HG03575 (cell line): ENCODE measurements at regions not wholly inside any gene's neighbourhood (a gene's known extent, or its start where the extent isn't known, plus 50 kb on each side); places are given as distances from the start of the nearest gene placed in this dataset.
"Not testable (repeated sequence)": the region's sequence is repeated elsewhere in the genome, so short reads cannot be mapped to it uniquely, and the experiment has no call there.

ENCODE experiments used
- ATAC-seq: cut with Tn5 transposase; IDR thresholded peaks from one replicate; pipeline ENCODE4 v1.9.1; 2021; ENCODE audit not compliant: unreplicated experiment, insufficient number of reproducible peaks, low FRiP score; ENCODE audit errors: extremely low read depth

DNA sequence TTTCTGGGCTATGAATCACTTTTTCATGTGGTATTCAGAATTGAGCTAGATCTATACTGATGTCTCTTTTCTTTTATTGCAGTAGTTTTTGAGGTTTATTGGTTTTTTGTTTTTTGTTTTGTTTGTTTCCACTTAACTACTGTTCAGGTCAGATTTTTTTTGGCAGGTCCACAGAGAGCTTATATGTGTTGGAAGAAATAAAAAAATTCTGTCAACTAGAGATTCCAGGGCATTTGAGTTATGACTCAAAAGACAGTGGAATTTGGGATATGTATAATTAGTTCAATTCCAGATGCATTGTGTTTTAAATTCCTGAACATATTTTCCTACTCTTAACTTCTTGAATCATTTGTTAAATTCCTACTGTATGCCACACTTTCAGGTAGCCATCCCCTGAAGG is 727.2 kb downstream of the SI start:
- no peak for ATAC-seq

- ATAC-seq = not testable (repeated sequence)
Measured at GRCh38 chr3:164342206-164342605, 736.1 kb downstream of the SI start.

- no peak for ATAC-seq
Measured at GRCh38 chr3:164341086-164341485, 737.2 kb downstream of the SI start.

DNA sequence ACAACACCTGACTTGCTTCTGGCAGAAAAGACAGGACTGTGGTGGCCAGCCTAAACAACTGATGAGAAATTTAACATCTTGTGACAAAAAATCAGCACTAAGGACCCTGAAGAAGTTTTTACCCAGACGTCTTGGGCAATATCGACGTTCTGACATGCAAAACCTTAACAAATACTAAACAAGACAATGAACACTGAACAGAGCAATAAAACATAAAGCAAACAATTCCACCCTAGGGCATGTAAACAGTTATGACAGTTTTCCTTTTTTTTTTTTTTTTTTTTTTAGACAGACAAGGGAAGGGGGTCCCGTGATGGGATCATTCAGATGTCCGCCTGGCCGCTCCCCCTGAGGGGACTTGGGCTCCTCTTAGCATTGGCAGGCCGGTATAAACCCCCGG is 738.0 kb downstream of the SI start:
- ATAC-seq = no peak

- ATAC-seq = no peak
Measured at GRCh38 chr3:164332831-164333802, 745.2 kb downstream of the SI start.

GRCh38 chr3:164326714-164327113 is 751.6 kb downstream of the SI start:
- no peak for ATAC-seq

DNA sequence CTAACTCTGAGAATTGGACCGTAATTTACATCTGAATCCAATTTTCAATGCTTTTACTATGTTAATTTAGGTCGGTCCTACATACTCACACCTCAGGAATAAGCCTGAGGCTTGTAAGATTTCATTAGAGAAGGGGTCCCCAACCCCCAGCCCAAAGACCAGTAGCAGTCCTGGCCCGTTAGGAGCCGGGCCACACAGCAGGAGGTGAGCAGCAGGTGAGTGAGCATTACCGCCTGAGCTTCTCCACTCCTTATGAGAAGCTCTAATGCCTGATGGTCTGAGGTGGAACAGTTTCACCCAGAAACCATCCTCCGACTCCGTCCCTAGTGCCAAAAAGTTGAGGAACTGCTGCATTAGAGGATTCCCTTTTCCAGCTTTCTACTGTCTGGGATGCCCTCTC is 757.3 kb downstream of the SI start:
- ATAC-seq = no peak

- no peak for ATAC-seq
Measured at GRCh38 chr3:164306042-164306441, 772.3 kb downstream of the SI start.

GRCh38 chr3:164303894-164304293 is 774.4 kb downstream of the SI start:
- ATAC-seq = no peak

DNA sequence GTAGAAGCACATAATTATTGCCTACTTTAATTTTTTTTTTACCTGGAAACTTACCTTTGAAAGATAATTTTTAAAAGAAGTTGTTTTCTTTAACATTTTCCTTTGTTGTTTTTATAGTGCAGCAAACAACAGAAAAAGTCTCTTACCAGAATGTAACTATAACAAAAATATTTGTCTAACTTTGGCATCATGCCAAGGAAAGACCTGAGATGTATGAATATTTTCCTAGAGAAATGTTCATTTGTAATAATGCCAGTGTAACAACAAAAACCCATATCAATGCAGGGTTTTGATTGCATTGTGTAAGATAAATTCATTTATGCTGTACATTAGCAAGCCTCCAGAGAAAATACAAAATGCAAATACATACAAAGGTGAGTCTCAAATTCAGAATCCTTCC is 775.7 kb downstream of the SI start:
- ATAC-seq = no peak

DNA sequence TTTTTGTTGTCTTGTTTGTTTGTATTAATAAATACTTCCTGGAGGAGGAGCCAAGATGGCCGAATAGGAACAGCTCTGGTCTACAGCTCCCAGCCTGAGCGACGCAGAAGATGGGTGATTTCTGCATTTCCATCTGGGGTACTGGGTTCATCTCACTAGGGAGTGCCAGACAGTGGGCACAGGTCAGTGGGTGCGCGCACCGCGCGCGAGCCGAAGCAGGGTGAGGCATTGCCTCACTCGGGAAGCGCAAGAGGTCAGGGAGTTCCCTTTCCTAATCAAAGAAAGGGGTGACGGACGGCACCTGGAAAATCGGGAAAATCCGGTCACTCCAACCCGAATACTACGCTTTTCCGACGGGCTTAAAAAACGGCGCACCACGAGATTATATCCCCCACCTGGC is 786.8 kb downstream of the SI start:
- ATAC-seq = not testable (repeated sequence)

DNA sequence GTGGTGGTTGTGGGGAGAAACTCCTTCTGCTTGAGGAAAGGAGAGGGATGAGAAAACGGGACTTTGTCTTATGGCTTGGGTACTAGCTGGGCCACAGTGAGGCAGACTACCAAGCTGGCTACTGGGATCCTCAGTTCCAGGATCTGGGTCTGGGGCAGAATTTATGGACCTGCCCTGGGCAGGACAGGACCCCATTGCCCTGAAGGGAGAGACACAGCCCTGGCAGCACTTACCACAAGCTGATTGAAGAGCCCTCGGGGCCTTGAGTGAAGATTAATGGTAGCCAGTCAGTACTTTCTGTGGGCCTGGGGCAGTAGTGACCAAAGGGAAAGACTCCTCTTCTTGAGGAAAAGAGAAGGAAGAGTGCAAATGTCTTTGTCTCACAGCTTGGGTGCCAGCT is 799.7 kb downstream of the SI start:
- ATAC-seq = no peak

DNA sequence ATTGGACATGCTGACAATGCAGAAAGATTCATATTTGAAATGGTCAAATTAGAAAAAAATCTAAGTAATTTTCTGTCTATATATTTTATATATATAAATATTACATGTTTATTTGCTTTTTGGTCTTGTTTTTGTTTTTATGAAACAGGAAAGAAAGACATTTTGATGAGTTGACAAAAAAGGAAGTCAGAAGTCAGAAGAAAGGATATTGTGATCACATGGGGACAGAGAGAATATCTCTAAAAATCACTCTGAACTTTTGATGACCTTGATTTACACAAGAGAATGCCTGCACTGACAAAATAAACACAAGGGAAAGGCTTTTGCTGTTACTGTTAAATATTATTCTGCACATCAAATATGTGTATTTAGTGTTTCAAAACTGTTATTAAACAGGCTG is 811.2 kb downstream of the SI start:
- no peak for ATAC-seq

DNA sequence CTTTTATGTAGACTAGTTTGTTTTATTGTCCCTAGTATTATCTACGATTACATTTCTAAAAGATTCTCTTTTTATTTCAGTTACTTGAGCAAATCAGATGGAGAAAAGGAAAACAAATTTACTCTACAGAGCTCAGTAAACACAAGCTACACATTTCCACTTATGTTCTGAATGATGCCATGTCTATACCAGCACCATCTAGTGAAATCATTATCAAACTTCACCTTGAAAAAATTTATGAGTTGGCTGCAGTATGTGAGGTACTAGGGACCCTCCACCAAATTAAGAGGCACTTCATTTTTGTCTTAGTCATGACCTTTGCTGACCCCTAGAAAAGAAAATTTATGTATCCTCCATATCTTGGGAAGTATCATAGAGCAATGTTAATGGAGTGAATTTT is 827.4 kb downstream of the SI start:
- no peak for ATAC-seq

DNA sequence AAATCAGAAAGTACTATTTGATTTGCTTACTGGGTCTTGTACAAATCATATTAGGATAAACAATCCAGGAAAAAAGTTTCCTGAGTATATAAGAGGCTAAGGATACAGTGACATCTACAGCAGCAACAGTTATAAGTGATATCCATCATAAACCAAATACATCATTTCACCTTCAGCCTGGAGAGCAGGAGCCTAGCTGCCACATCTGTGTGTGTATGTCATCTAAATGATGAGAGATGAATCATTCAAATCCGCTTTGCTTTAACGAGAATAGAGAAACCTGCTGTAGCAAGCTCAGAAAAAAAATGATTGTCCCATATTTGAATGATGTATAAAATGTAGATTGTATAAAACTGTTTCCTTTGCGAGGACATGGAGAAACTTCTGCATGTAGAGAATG is 841.4 kb downstream of the SI start:
- no peak for ATAC-seq

DNA sequence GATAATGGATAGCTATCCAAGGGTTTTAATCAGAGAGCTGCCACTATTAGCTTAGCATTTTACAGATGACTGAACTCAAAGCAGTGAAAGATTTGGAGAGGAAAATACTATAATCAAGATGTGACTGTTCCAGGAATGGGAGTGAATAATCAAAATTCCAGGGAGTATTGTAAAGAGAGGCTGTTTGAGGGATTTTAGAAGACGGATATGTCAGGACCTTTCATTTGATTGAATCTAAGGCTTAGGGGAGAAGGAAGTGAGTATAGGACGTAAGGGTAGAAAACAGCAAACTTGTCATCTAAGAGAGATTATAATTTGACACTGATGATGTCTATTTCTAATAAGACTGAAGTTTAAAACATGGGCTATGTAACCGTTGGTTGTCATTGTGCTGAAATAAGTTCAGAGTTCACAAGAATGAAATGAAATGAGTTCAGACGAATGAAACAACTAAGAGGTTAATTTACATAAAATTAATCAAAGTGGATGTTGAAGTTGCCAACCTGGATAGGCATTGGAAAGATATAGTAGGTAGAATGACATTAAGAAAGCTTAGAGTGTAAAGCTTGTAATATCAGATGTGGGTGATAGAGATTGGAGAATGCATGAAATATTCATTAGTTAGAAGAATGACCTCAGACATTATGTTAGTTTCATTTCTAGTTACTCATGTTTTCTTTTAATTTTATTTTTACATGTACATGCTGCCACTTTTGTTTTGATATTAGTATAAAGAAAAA is 842.8 kb downstream of the SI start:
- ATAC-seq = no peak

DNA sequence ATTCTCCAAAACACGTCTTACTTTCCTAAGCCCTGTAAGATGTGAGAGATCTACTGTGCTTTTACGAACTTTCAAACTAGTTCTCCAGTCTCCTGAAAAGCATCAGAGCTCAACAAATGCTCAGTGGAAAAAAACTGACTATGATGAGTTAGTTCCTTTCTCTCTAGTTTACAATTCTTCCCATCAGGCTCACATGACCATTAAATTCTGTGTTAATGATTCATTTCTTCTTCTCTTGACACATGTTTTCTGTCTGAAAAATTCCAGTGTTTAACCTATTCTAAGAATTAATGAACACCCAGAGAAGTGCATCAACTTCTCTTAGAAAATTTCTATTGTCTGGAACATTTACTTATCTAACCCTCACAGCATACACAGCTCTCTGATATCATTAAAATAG is 844.3 kb downstream of the SI start:
- no peak for ATAC-seq

GRCh38 chr3:164231718-164232117 is 846.6 kb downstream of the SI start:
- ATAC-seq = no peak

DNA sequence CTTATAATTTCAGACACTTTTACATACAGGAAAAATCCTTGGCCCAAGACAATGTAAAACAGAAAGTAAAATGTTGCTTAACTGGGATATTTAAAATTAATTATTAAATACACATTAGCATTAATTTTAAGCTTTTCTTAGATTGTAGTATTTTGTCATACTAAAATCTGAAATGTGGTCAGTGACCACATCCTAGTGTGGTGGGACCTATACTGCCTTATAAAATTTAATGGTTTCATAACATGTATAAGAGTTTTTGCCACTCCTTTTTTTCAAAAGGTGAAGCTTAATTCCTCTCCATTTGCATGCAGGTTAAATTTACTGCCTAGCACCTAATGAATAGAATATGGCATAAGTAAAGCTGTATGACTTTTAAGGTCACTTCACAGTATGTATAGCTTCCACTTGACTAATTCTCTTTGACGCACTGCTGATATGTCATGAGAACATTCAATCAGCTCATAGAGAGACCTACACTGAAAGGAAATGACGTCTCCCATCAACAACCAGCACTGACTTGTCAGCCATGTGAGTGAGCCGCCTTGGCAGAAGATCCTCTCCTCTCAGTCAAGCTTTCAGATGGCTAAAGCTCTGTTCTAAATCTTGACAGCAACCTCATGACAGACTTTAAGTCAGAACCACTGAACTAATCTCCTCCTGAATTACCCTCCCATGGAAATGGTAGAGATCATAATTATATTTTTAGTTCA is 847.8 kb downstream of the SI start:
- no peak for ATAC-seq

DNA sequence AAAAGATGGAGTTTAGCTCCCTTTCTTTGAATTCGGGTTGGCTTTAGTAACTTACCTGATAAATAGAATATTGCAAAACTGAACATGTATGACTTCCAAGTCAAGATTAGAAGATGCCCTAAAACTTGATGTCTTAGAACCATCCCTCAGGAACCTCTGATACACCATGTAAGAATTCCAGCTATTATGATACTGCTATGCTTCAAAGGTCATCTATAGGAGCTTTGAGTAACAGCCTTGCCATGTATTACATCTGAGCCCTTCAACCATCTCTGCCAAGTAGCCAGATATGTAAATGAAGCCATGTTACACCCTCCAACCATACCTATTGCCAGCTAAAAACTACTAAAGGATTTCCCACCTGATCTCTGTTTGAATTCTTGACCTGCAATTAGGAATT is 854.2 kb downstream of the SI start:
- ATAC-seq = no peak
